GM23248 (cell line): ENCODE measurements at regions not wholly inside any gene's neighbourhood (a gene's known extent, or its start where the extent isn't known, plus 50 kb on each side); places are given as distances from the start of the nearest gene placed in this dataset.

Source experiments
- DNase-seq: peaks from one replicate; pipeline ENCODE4 v3.0.0-alpha.2; 2015
- H2AFZ ChIP-seq: fragments of 200-600 bp; sonication (generic); 2 replicates; pipeline ENCODE4 v1.6.1; 2016; ENCODE audit warnings: antibody characterized with exemption
- H3F3A ChIP-seq: fragments of 200-600 bp; sonication (generic); 2 replicates; pipeline ENCODE4 v1.6.1; 2016; ENCODE audit warnings: mild to moderate bottlenecking, antibody characterized with exemption, mixed run types; ENCODE audit not compliant: insufficient read depth
- H3K27ac ChIP-seq: fragments of 200-600 bp; sonication (generic); 2 replicates; pipeline ENCODE4 v1.5.1; 2016; ENCODE audit warnings: mild to moderate bottlenecking
- H3K27me3 ChIP-seq: fragments of 200-600 bp; sonication (generic); replicated peaks from 2 replicates; pipeline ENCODE4 v1.6.1; 2016; ENCODE audit warnings: mild to moderate bottlenecking; ENCODE audit not compliant: insufficient read depth
- H3K36me3 ChIP-seq: fragments of 200-600 bp; sonication (generic); 2 replicates; pipeline ENCODE4 v1.6.1; 2016; ENCODE audit warnings: low read depth, mild to moderate bottlenecking
- H3K4me1 ChIP-seq: fragments of 200-600 bp; sonication (generic); 2 replicates; pipeline ENCODE4 v1.6.1; 2016; ENCODE audit warnings: mild to moderate bottlenecking; ENCODE audit not compliant: insufficient read depth
- H3K4me2 ChIP-seq: fragments of 200-600 bp; sonication (generic); one replicate; pipeline ENCODE4 v1.6.1; 2016; ENCODE audit warnings: mild to moderate bottlenecking; ENCODE audit not compliant: unreplicated experiment
- H3K4me3 ChIP-seq: fragments of 200-600 bp; sonication (generic); 2 replicates; pipeline ENCODE4 v1.5.1; 2016; ENCODE audit warnings: mild to moderate bottlenecking
- H3K79me2 ChIP-seq: fragments of 200-600 bp; sonication (generic); 2 replicates; pipeline ENCODE4 v1.6.1; 2016; ENCODE audit warnings: mild to moderate bottlenecking; ENCODE audit not compliant: insufficient read depth
- H3K9ac ChIP-seq: fragments of 200-600 bp; sonication (generic); 2 replicates; pipeline ENCODE4 v1.6.1; 2016; ENCODE audit warnings: mild to moderate bottlenecking
- H3K9me2 ChIP-seq: fragments of 200-600 bp; sonication (generic); 2 replicates; pipeline ENCODE4 v1.6.1; 2016; ENCODE audit warnings: mixed run types, mild to moderate bottlenecking, moderate library complexity; ENCODE audit not compliant: insufficient read depth
- H3K9me3 ChIP-seq: fragments of 200-600 bp; sonication (generic); one replicate; pipeline ENCODE4 v1.6.1; 2017; ENCODE audit warnings: low read depth
- H4K20me1 ChIP-seq: fragments of 200-600 bp; sonication (generic); 2 replicates; pipeline ENCODE4 v1.6.0; 2016; ENCODE audit not compliant: insufficient read depth
- EZH2 ChIP-seq: fragments of 200-600 bp; sonication (generic); IDR thresholded peaks from 2 replicates; pipeline ENCODE4 v1.6.1; 2018; ENCODE audit warnings: antibody characterized with exemption, mild to moderate bottlenecking; ENCODE audit not compliant: insufficient read depth, poor library complexity, severe bottlenecking
- EZH2phosphoT487 ChIP-seq: fragments of 200-600 bp; sonication (generic); IDR thresholded peaks from 2 replicates; pipeline ENCODE4 v1.6.1; 2018; ENCODE audit warnings: antibody characterized with exemption, moderate library complexity, mild to moderate bottlenecking, low read depth; ENCODE audit not compliant: insufficient read depth
- WGBS, 2 experiments: methylation state at CpG; one replicate each; pipeline ENCODE4 v1.1.6; 2015 to 2017; ENCODE audit warnings: low lambda C conversion rate in 2 of 2, low coverage in 1 of 2; ENCODE audit errors: missing lambda C conversion rate in 2 of 2; 5-methylcytosine and 5-hydroxymethylcytosine counted together
- in situ Hi-C: fragments of 300-500 bp; cut with MboI; formaldehyde crosslinking; loops from 2 replicates; pipeline ENCODE4 v1.15.0; 2020

DNA sequence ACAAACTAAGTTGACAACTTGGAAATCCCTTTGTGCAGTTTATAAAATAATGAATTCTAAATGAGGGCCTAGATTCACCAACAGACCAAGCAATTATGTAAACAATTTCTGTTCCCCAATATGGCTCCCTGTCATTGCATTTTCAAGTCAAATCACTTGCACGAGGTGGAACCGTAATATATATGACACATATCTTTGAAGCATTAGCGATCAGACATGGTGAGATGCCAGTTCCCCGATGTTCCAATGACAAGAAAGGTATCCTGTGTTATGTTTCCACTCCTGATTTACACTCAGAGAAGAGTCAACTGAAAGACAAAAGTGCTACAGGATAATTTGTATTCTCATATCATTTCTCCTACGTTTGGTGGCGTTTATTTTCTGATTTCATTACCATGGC lies 108.5 kb upstream of the TDRD3 start:
- H2AFZ ChIP-seq: no peak overlapping the region
- H3K9me3 ChIP-seq: no peaks in the 10 kb centered on the region
- no peak overlapping the region for H3K4me3 ChIP-seq
- no peaks in the 10 kb centered on the region for H3K9me2 ChIP-seq
- TF ChIP-seq EZH2 (no peak), EZH2phosphoT487 (no peak)
- no peaks in the 10 kb centered on the region; the same call in 1 of the 2 replicates for H3K27me3 ChIP-seq
- no peak overlapping the region for H3K4me2 ChIP-seq
- no peaks in the 10 kb centered on the region for H3K4me1 ChIP-seq
- H3K9ac ChIP-seq: no peak overlapping the region
- no peaks in the 10 kb centered on the region for H4K20me1 ChIP-seq
- 12 to 18% methylated on average over 6 of the region's 6 CpGs for WGBS, 2 experiments
- in situ Hi-C loops: no loop called here
- no peaks in the 10 kb centered on the region for H3K79me2 ChIP-seq
- no peak for DNase-seq
- H3K36me3 ChIP-seq: no peaks in the 10 kb centered on the region
- no peaks in the 10 kb centered on the region for H3F3A ChIP-seq
- H3K27ac ChIP-seq: no peak overlapping the region

DNA sequence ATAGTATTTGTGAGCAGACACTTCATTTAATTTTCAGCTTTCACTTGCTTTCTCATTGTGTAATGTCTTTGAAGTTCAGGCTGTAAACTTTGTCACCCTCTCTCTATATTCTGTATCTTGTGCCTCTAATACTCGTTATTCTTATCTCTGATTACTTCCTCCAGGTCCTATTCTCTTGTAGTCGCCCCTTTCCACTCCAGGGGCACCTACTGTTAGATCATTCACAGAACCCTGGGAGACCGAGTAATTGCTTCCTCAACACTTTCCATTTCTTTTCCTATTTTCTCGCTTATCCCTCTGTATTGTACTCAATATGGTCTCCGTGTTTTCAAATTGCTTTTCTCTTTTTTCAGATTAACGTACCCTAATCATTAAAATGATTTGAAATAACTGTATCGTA lies 93.9 kb upstream of the TDRD3 start:
- Histone ChIP-seq H3K36me3 (no peaks in the 10 kb centered on the region), H3K9me3 (no peaks in the 10 kb centered on the region), H3K4me2 (no peak overlapping the region), H3K9ac (no peak overlapping the region), H3K4me1 (no peaks in the 10 kb centered on the region), H3K27ac (no peak overlapping the region), H4K20me1 (no peaks in the 10 kb centered on the region), H3K9me2 (no peaks in the 10 kb centered on the region), H2AFZ (no peak overlapping the region), H3K27me3 (peaks cover 8% of the 10 kb centered on the region), H3F3A (no peaks in the 10 kb centered on the region), H3K79me2 (no peaks in the 10 kb centered on the region), H3K4me3 (no peak overlapping the region)
- TF ChIP-seq EZH2 (no peak), EZH2phosphoT487 (no peak)
- WGBS, 2 experiments: 14 to 23% methylated on average over 7 of the region's 7 CpGs
- in situ Hi-C loops: no loop called here
- DNase-seq: no peak

DNA sequence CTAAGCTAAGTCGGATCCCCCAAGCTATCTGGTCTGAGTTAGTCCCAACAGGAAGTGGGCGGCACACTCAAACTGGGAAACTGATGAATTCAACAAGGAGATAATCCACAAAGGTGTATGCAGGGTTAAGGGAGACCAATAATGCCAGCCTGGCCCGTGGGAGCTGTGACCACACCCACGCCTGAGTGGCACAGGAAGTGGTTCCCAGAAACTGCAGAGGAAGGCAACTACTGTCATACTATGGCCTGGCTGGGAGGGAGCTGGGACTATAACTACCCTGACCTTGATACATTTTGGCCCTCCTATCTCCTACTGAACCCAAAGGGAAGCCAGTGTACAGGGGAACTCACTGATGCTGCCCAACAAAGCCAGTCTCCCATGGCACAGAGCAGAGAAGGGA lies 85.5 kb upstream of the TDRD3 start:
- 30 to 53% methylated on average over 3 to 4 of the region's 4 CpGs for WGBS, 2 experiments
- no peaks in the 10 kb centered on the region for H3K9me2 ChIP-seq
- H3K4me2 ChIP-seq: no peak overlapping the region

DNA sequence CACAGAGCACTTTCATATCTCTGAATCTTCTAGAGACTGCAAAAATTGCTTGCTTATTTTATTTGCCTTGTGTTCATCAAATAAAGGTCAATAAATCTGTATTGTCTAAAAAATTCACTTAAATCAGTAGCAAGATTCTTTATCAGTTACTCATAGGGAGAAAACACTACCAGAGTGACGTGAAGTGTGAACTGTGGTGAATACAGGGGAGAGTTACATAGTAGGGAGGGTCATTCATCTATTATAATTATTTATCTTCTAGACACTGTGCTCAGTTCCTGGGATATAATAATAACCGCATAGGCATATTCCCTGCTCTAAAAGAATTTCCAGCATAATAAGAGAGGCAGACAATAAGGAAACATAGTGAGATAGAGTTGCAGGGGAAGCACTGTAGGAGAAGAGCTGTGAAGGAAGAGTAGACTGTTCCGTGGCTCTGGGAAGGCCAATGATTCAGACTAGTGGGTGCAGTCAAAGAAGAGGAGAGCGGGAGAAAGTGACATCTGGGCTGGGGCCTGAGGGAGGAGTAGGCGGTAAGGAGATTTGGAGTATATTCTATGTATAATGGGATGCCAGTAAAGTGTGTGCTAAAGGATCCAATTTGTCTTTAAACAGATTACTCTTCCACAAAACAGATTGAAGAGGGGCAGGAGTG lies 84.0 kb upstream of the TDRD3 start:
- H3K79me2 ChIP-seq: no peaks in the 10 kb centered on the region
- peaks cover 5% of the 10 kb centered on the region for H3K27me3 ChIP-seq
- H3K4me1 ChIP-seq: no peaks in the 10 kb centered on the region
- H3F3A ChIP-seq: no peaks in the 10 kb centered on the region
- 46% methylated on average over 5 of the region's 5 CpGs for WGBS, 2 experiments
- TF ChIP-seq EZH2phosphoT487 (no peak), EZH2 (no peak)
- H3K27ac ChIP-seq: no peak overlapping the region
- no peak overlapping the region for H3K9ac ChIP-seq
- H3K4me3 ChIP-seq: no peak overlapping the region
- H3K9me3 ChIP-seq: no peaks in the 10 kb centered on the region
- no peak overlapping the region for H2AFZ ChIP-seq
- no peak for DNase-seq
- H3K9me2 ChIP-seq: no peaks in the 10 kb centered on the region
- H4K20me1 ChIP-seq: no peaks in the 10 kb centered on the region
- H3K4me2 ChIP-seq: no peak overlapping the region
- in situ Hi-C loops: no loop called here
- no peaks in the 10 kb centered on the region for H3K36me3 ChIP-seq

More for the DNA sequence above, 85.5 kb upstream of the TDRD3 start:
- no peaks in the 10 kb centered on the region for H3K4me1 ChIP-seq
- H3K27ac ChIP-seq: no peak overlapping the region
- no peaks in the 10 kb centered on the region for H3K27me3 ChIP-seq
- H2AFZ ChIP-seq: no peak overlapping the region
- in situ Hi-C loops: no loop called here
- H4K20me1 ChIP-seq: no peaks in the 10 kb centered on the region
- no peak overlapping the region for H3K9ac ChIP-seq
- TF ChIP-seq EZH2: no peak
- TF ChIP-seq EZH2phosphoT487: no peak
- no peaks in the 10 kb centered on the region for H3K36me3 ChIP-seq
- DNase-seq: no peak
- no peaks in the 10 kb centered on the region for H3K79me2 ChIP-seq
- no peaks in the 10 kb centered on the region for H3F3A ChIP-seq
- H3K4me3 ChIP-seq: no peak overlapping the region
- no peaks in the 10 kb centered on the region for H3K9me3 ChIP-seq
